ENCODE measurements at regions not wholly inside any gene's neighbourhood (a gene's known extent, or its start where the extent isn't known, plus 50 kb on each side); places are given as distances from the start of the nearest gene placed in this dataset.

GRCh38 chr4:176435901-176436292 is 116.1 kb downstream of the SPCS3 start:
- TF ChIP-seq, protein P1, sequence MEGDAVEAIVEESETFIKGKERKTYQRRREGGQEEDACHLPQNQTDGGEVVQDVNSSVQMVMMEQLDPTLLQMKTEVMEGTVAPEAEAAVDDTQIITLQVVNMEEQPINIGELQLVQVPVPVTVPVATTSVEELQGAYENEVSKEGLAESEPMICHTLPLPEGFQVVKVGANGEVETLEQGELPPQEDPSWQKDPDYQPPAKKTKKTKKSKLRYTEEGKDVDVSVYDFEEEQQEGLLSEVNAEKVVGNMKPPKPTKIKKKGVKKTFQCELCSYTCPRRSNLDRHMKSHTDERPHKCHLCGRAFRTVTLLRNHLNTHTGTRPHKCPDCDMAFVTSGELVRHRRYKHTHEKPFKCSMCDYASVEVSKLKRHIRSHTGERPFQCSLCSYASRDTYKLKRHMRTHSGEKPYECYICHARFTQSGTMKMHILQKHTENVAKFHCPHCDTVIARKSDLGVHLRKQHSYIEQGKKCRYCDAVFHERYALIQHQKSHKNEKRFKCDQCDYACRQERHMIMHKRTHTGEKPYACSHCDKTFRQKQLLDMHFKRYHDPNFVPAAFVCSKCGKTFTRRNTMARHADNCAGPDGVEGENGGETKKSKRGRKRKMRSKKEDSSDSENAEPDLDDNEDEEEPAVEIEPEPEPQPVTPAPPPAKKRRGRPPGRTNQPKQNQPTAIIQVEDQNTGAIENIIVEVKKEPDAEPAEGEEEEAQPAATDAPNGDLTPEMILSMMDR (IDR thresholded peaks at IDR 0.05) = no peak

DNA sequence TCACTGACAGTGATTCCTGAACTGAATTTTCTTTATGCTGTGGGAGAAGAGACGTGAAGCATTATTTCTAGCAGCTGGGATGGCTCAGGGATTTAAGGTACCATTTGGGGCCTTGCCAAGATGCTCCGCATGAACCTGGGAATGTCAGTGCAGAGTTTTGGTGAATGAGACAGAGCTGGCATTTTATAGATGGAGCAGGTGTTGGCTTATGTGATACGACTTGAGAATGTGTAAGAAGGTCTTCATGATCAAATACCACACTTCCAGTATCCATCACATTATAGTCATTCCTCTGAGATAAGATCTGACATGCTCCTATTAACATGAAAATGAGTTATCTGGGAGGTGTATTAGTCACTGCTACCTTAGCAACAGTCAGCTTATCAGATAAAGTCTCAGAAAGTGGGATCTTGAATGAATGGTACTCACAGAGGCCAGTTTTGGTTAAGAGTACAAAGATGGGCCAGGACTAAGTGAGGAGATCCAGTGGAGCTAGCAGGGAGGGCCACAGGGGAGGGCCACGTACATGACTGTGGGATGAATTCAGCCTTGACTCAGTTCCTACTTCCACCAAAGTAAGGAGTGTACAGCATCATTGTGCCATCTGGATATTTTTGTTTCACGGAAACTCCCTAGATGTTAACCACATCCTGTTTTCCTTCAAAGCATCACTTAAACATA is 116.7 kb downstream of the SPCS3 start:
- TF ChIP-seq, protein P1 (IDR thresholded peaks at IDR 0.05) = no peak

- TF ChIP-seq, protein P1 (IDR thresholded peaks at IDR 0.05) = no peak
These were observed 118.0 kb downstream of the SPCS3 start for GRCh38 chr4:176437756-176438155.

DNA sequence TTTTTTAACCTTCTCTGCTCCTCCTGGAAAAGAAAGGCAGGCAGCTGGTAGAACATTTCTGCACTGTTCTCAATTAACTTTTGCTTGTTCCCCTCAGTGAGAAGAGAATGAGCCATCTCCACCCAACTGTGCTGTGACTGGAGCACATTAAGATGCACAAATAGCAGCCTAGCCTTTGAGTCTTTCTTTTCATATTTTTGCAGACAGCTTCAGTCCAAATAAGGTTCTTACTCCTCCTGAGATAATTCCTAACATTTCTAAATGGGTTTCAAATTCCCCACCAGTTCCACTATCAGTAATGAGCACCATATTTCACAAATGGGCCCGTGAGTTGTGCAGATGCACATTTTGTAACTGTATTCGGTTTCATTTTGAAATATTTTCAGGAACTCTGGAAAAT is 118.6 kb downstream of the SPCS3 start:
- TF ChIP-seq, protein P1 (IDR thresholded peaks at IDR 0.05) = no peak

- TF ChIP-seq, protein P1 (IDR thresholded peaks at IDR 0.05) = no peak
These were observed 119.8 kb downstream of the SPCS3 start for GRCh38 chr4:176439611-176440010.

- TF ChIP-seq, protein P1 (IDR thresholded peaks at IDR 0.05) = no peak
These were observed 120.9 kb downstream of the SPCS3 start for GRCh38 chr4:176440698-176441097.

- TF ChIP-seq, protein P1 (IDR thresholded peaks at IDR 0.05) = no peak
These were observed 121.8 kb downstream of the SPCS3 start for GRCh38 chr4:176441594-176441993.

- TF ChIP-seq, protein P1 (IDR thresholded peaks at IDR 0.05) = no peak
These were observed 123.4 kb downstream of the SPCS3 start for GRCh38 chr4:176443117-176443516.
